Cardiac septum (tissue), 1 donor: ENCODE measurements at regions not wholly inside any gene's neighbourhood (a gene's known extent, or its start where the extent isn't known, plus 50 kb on each side); places are given as distances from the start of the nearest gene placed in this dataset.
"Not testable (repeated sequence)": the region's sequence is repeated elsewhere in the genome, so short reads cannot be mapped to it uniquely, and the experiment has no call there.

Experiments used
- DNase-seq: peaks from one replicate; pipeline ENCODE4 v3.0.0-alpha.2; 2020; ENCODE audit warnings: low spot score
- intact Hi-C: fragments of 100-400 bp; cut with DNase I; formaldehyde crosslinking; loops from one replicate; pipeline ENCODE4 v1.14.0; 2022
- donor health status: DM: no; HTN: no; CAD: no.

DNA sequence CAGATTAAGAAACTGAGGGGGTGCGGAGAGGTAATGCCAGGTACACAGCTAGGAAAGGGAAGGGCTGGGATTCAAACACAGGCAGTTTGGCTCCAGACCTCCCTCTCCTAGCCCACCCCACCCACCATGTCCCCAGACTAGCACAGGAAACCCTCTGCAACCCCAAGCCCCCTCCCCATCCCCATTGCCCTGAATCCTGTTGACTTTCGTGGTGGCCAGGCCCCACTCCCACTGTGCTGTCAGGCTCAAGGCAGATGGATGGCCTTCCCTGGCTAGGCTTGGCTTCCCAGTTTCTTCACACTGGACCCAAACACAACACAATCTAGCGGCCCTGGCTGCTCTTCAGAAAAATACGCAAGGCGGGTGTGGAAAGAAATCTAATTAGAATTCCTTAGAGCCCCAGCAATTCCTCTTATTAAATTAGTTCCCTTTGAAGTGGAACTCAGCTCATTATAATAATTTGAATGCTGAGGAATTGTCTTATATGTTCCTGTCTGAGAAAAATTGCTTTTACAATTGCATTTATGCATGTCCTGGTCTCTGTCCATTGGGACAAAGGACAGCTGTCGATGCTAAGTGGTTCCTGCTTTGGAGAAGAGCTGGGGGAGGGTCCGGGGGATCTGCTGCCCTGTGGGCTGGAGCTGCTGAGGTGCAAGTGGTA, 97.4 kb downstream of the SYF2 start:
- DNase-seq: no peak
- intact Hi-C loops: no loop called here

GRCh38 chr1:25134307-25134706, 98.0 kb downstream of the SYF2 start:
- no peak for DNase-seq
- intact Hi-C loops: no loop called here

GRCh38 chr1:25131794-25132193, 100.5 kb downstream of the SYF2 start:
- DNase-seq: no peak
- intact Hi-C loops: no loop called here

DNA sequence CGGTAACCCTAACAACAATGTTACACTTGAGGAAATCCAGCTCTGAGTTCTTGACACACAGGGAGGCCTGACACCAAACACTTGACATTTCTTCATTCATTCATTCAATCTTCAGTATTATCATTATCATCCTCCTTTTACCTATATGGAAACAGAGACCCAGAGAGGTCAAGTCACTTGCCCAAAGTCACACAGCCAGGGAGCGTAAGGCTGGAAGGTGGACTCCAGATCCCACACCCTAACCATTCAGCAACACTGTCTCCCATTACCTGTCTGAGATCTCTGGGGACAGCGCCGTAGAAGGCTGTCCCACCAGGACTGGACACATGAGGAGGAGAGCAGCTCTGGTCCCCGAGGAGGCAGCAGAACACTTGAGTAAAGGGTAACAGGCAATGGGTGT, 101.4 kb downstream of the SYF2 start:
- no peak for DNase-seq
- intact Hi-C loops: no loop called here

GRCh38 chr1:25129380-25129779, 102.9 kb downstream of the SYF2 start:
- intact Hi-C loops: no loop called here
- DNase-seq: no peak

DNA sequence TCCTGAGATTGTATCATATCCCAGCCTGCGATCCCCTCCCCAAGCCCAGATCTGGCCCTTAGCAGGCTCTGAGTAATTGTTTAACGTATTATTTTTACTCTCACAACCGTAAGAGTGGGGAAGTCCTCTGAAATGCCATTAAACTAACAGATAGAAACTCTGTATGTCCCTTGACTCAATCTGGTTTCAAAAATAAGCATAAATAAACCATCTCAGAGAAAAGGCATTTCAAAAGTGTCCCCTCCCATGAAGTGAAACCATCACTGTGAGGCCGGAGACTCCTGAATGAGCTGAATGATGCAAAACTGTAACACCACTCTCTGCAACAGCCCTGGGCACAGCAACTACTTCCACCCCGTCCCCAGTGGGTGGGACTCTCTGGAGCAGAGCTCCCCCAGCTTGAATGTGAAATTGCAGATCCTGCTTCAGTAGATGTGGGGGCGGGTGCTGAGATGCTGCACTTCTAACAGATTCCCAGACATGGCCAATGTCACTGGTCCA, 104.1 kb downstream of the SYF2 start:
- intact Hi-C loops: no loop called here
- DNase-seq: no peak

DNA sequence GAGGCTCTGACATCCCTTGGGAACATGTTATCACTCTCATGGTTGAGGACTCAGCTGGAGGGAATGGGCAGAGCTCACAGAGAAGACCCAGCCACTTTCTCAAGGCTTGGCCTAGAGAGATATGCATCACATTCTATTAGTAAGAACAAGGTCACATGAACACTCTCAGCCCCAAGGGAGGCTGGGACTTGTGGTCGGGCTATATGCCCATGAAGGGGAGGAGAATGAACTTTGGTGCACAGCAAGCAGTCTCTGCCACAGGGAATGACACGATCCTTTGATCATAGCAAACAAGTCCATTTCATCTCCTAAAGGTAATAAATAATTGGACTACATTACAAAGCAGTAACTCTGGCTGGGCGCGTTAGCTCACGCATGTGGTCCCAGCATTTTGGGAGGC, 105.7 kb downstream of the SYF2 start:
- DNase-seq: no peak
- intact Hi-C loops: no loop called here

- no peak for DNase-seq
- intact Hi-C loops: no loop called here
These were observed 108.8 kb downstream of the SYF2 start for GRCh38 chr1:25123551-25123950.

DNA sequence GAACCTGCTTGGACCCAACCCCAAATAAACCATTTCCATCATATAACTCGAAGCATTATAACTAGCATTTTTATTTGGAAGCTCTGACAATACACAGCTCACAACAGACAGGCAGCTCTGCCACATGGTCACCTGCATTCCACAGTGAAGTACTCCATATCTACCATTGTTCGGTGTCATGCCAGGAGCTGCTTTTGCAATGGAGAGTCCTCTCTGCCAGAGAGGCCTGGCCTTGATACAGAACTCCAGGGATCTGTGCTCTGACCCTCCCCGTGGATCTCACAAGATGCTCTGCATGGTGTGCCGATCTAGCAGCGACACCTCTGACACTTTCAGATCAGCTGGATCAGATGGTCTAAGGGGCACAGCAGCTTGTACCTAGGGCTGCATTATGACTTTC, 109.6 kb downstream of the SYF2 start:
- no peak for DNase-seq
- intact Hi-C loops: no loop called here

GRCh38 chr1:25120281-25120680, 112.0 kb downstream of the SYF2 start:
- no peak for DNase-seq
- intact Hi-C loops: no loop called here

- DNase-seq: no peak
- intact Hi-C loops: no loop called here
These were observed 113.8 kb downstream of the SYF2 start for GRCh38 chr1:25118546-25118945.

DNA sequence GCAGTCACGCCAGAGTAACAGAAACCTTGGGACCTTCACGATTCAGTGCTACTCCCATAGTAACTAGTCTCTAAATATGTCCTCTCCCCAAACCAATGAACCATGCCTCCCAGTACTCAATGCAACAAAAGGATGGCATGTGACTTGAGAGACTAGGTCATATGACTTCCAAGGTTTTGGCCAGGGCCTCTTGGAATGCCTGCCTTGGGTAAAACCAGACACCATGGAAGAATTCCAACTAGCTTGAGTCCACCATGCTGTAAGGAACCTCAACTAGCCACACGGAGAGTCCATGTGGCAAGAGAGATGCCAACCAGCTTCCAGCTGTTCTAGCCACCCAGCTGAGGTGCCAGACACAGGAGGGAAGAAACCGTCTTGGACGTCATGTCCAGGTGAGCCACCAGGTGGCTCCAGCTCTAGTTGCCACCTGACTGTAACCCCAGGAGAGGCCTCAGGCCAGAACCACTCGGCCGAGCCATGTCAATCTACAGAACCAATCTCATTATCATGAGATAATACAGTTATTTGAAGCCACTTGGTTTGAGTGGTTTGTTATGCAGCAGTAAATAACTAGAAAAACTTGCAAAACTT, 115.0 kb downstream of the SYF2 start:
- intact Hi-C loops: no loop called here
- no peak for DNase-seq

DNA sequence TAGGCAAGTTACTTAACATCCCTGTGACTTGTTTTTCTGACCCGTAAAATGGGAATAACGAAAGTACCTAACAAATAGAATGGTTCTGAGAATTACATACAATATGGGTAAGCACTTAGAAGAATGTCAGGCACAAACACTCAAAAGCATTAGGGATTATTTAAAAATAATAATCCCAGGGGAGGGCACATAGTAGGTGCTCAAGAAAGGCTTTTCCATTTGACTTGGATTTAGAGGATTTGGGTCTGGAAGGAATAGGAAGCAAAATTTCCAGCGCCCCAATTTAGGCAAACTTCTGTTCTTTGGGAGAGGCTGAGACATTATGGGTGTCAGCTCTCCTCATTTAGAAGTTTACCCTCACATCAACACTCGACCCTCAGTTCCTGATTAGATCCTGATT, 115.5 kb downstream of the SYF2 start:
- intact Hi-C loops: no loop called here
- DNase-seq: no peak

GRCh38 chr1:25116117-25116516, 116.2 kb downstream of the SYF2 start:
- DNase-seq, intact Hi-C loops: not testable (repeated sequence)

GRCh38 chr1:25113731-25114130, 118.6 kb downstream of the SYF2 start:
- intact Hi-C loops: no loop called here
- DNase-seq: no peak

- DNase-seq: no peak
- intact Hi-C loops: no loop called here
These were observed 119.2 kb downstream of the SYF2 start for GRCh38 chr1:25113086-25113485.

- intact Hi-C loops: no loop called here
- no peak for DNase-seq
These were observed 119.9 kb downstream of the SYF2 start for GRCh38 chr1:25112400-25112799.

GRCh38 chr1:25111706-25112105, 120.6 kb downstream of the SYF2 start:
- DNase-seq: no peak
- intact Hi-C loops: no loop called here

GRCh38 chr1:25110485-25110884, 121.8 kb downstream of the SYF2 start:
- intact Hi-C loops: no loop called here
- DNase-seq: no peak

DNA sequence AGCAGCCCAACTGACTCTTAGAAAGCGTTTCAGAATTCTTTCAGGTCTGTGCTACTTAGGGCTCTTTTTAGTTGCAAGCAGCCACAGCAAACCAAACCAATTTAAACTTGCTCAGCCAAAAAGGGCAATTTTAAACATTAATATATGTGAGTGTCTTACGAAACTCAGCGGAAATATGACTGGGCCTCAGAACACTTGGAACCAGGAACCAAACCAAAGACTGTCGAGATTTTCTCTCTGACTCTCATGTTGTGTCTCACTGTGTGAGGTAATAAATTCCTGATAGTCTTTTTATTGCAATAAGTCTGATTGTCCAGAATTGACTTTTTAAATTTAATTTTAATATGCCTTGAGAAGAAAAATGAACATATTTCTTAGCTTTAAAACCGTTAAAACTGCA, 122.3 kb downstream of the SYF2 start:
- DNase-seq: no peak
- intact Hi-C loops: no loop called here

DNA sequence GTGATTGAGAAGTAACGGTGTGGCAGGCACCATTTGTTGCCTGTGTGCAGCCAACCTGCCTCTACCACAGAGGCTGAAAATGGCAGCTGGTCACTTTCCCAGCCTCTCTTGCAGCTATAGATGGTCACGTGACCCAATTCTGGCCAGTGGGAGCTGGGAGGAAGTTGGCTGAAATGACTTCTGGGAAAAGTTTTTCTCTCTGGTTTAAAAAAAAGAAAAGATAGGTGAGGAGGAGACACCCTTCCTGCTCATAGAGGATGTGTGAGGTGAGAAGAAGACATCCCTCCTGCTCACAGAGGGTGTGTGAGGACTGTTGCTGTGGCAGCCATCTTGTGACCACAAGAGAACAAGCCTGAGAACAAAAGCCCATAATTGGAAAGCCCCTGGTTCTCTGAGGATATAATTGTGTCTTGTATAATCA, 122.8 kb downstream of the SYF2 start:
- intact Hi-C loops: no loop called here
- DNase-seq: no peak

DNA sequence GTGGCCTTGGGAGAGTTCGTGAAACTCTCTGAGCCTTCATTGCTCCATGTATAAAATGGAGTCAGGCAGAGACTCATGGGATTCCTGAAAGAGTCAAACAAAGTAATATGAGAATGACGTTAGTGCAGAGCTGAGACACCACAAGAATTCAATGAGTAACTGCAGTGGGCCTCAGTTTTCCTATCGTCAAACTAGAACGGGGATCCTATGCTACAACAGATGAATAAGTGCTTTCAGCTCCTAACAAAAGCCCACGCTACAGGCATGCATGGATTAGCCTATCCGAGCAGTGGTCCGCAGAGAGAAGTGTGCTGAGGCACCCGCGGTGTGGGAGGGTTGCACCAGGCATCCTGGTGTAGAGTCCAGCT, 124.7 kb downstream of the SYF2 start:
- DNase-seq: no peak
- intact Hi-C loops: no loop called here
